ENCODE measurements at regions not wholly inside any gene's neighbourhood (a gene's known extent, or its start where the extent isn't known, plus 50 kb on each side); places are given as distances from the start of the nearest gene placed in this dataset.

DNA sequence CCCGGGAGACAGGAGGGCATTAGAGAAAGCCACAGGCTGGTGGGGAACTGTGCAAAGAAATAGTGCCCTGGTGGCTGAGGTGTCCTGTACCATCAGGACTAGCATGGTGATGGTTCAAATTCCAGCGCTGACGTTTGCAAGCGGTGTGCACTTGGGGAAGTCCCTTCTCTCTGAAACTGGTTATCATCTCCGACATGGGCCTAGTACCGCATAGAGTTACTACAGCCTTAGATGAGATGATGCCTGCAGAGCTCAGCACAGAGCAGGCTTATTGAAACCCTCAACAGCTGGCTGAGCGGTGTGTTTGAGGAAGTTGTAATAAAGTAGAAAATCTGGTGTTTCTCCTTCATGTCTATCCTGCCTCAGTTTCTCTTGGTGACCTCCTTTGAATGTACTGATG lies 136.7 kb upstream of the WSCD1 start:
- WGBS: 71% methylated on average over 7 of the region's 7 CpGs
- no peaks in the 10 kb centered on the region for H3K9me3 ChIP-seq (ENCODE audit: control insufficient read depth, low read length)
- intact Hi-C loops (cut with DNase I): no loop called here

DNA sequence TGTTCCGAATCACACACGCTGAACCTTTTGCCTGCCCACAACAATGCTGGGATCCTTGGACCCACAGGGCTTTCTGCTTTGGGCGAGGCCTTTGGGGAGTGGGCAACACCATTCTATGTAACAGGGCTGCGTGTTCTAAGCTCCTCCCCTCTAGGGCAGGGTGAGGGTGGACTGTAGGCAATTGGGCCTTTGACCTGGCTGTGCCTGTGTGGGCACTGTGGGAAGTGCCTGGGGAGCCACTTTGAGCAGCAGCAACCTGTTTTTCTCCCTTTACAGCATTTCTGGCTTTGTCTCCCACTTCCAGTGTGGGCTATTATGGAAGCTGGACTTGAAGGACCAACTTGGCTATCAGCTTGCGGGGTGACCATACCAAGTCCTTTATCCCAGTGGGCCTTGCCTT lies 128.9 kb upstream of the WSCD1 start:
- no peak overlapping the region for H3K4me3 ChIP-seq (ENCODE audit: low read length)
- WGBS: 70% methylated on average over 5 of the region's 5 CpGs

More for the DNA sequence above, 136.7 kb upstream of the WSCD1 start:
- H3K27me3 ChIP-seq (ENCODE audit: control insufficient read depth, insufficient read depth): no peaks in the 10 kb centered on the region
- ATAC-seq (no peak), DNase-seq (no peak)
- no peaks in the 10 kb centered on the region for H3K4me1 ChIP-seq (ENCODE audit: control insufficient read depth, insufficient read depth, low read length)
- no peak overlapping the region for H3K27ac ChIP-seq (ENCODE audit: low read length)
- no peak overlapping the region for H3K4me3 ChIP-seq (ENCODE audit: low read length)

DNA sequence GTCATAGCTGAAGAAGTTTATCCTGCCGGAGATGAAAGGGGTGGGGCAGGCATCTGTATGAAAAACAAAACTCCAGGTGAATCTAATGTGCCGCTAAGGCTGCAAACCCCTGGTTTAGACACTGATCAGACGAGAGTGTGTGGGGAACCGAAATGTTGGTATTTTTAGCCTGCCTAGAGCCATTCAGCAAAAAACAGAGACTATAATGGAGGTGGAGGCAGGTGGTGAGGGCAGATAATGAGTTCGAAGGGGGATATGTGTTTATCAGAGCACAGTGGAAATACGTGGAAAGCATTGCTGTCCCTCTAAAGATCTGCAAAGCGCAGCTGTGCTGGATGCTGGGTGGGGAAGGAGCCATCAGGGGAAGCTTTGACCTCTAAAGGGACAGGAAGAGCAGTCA lies 127.5 kb upstream of the WSCD1 start:
- intact Hi-C loops (cut with DNase I): no loop called here
- ATAC-seq (no peak), DNase-seq (no peak)
- Histone ChIP-seq H3K4me3 (ENCODE audit: low read length) (no peak overlapping the region), H3K9me3 (ENCODE audit: control insufficient read depth, low read length) (no peaks in the 10 kb centered on the region), H3K27me3 (ENCODE audit: control insufficient read depth, insufficient read depth) (no peaks in the 10 kb centered on the region), H3K27ac (ENCODE audit: low read length) (no peak overlapping the region), H3K4me1 (ENCODE audit: control insufficient read depth, insufficient read depth, low read length) (no peaks in the 10 kb centered on the region)
- 25% methylated on average over 7 of the region's 7 CpGs for WGBS

More for the DNA sequence above, 128.9 kb upstream of the WSCD1 start:
- Histone ChIP-seq H3K27me3 (ENCODE audit: control insufficient read depth, insufficient read depth) (no peaks in the 10 kb centered on the region), H3K9me3 (ENCODE audit: control insufficient read depth, low read length) (no peaks in the 10 kb centered on the region), H3K4me1 (ENCODE audit: control insufficient read depth, insufficient read depth, low read length) (no peaks in the 10 kb centered on the region), H3K27ac (ENCODE audit: low read length) (no peak overlapping the region)
- no peak for ATAC-seq
- DNase-seq: no peak
- intact Hi-C loops (cut with DNase I): no loop called here

DNA sequence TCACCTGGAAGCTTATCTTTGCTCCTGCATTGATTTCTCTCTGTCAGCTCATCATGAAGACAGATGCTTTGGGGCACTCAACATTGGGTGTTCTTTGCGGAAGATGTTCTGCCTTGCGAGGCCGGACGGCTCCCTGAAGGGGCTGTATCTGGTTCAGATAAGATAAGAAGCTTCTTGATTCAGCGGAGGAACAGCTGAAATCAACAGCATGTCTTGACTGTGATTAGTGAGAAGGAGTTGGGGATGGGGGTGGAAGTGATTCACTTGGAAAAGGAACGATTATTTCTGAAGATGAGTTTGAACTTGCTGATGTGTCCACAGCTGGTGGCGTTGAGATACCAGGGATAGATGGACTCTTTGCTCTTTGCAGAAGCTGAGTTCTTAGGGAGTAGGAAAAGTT lies 126.9 kb upstream of the WSCD1 start:
- WGBS: 17% methylated on average over 7 of the region's 7 CpGs
- Histone ChIP-seq H3K4me1 (ENCODE audit: control insufficient read depth, insufficient read depth, low read length) (no peaks in the 10 kb centered on the region), H3K27ac (ENCODE audit: low read length) (no peak overlapping the region), H3K4me3 (ENCODE audit: low read length) (no peak overlapping the region), H3K27me3 (ENCODE audit: control insufficient read depth, insufficient read depth) (no peaks in the 10 kb centered on the region), H3K9me3 (ENCODE audit: control insufficient read depth, low read length) (no peaks in the 10 kb centered on the region)
- ATAC-seq: no peak
- no peak for DNase-seq
- intact Hi-C loops (cut with DNase I): no loop called here

DNA sequence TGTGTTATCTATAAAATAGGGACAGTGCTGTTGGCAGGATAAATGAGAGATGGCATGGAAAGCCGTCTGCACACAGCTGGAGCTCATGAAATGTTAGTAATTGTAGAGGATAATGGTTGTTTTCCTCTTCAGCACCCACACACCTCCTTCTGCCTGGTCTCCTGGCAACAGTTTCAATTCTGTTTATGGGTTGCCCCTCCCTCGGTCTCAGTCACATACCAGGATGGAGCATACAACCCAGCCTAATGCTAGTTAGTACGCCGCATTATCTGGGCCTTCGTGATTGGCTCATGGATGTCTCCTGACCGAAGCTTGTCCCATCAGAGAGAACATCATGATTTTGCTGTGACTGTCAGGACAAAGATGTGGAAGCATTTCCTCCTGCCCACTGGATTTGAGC lies 126.2 kb upstream of the WSCD1 start:
- H3K27me3 ChIP-seq (ENCODE audit: control insufficient read depth, insufficient read depth): no peaks in the 10 kb centered on the region
- ATAC-seq: no peak
- H3K4me3 ChIP-seq (ENCODE audit: low read length): no peak overlapping the region
- WGBS: 66% methylated on average over 6 of the region's 6 CpGs
- intact Hi-C loops (cut with DNase I): no loop called here
- H3K4me1 ChIP-seq (ENCODE audit: control insufficient read depth, insufficient read depth, low read length): no peaks in the 10 kb centered on the region
- no peak overlapping the region for H3K27ac ChIP-seq (ENCODE audit: low read length)
- DNase-seq: no peak
- no peaks in the 10 kb centered on the region for H3K9me3 ChIP-seq (ENCODE audit: control insufficient read depth, low read length)

DNA sequence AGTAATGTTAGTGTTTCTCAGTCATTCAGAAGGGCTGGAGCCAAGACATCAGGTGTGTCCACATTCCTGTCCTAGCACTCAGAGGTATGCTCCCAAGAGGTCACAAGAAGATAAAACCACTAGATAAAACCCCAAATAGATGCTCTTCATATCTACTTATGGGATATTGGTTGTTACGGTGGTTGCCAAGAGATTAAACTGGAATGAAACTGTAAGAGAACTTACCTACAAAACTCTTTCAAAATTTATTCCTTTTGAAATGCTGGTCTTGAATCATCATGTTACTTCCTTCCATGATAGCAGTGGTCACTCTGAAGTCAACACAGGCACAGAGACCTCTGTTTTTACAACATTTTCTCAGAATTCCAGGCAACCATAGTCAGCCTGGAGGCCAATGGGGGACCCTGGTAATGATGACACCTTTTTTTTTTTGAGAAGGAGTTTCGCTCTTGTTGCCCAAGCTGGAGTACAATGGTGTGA lies 122.4 kb upstream of the WSCD1 start:
- Histone ChIP-seq H3K4me1 (ENCODE audit: control insufficient read depth, insufficient read depth, low read length) (no peaks in the 10 kb centered on the region), H3K27me3 (ENCODE audit: control insufficient read depth, insufficient read depth) (no peaks in the 10 kb centered on the region), H3K27ac (ENCODE audit: low read length) (no peak overlapping the region), H3K4me3 (ENCODE audit: low read length) (no peak overlapping the region), H3K9me3 (ENCODE audit: control insufficient read depth, low read length) (no peaks in the 10 kb centered on the region)
- ATAC-seq (no peak), DNase-seq (no peak)
- 73% methylated on average over 2 of the region's 2 CpGs for WGBS
- intact Hi-C loops (cut with DNase I): no loop called here

DNA sequence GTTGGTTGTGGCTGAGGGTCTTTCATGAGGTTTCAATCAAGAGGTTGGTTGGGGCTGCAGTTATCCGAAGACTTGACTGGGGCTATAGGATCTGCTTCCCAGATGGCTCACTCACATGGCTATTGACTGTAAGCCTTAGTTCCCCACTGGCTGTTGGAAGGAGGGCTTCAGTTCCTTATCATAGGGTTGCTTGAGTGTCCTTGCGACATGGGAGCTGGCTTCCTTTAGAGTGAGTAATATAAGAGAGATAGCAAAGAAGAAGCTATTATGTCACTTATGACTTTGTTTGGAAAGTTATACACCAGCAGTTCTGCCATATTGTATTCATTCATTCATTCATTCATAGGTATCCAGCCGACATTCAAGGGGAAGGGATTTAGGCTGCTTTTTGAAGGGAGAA lies 121.4 kb upstream of the WSCD1 start:
- Histone ChIP-seq H3K4me1 (ENCODE audit: control insufficient read depth, insufficient read depth, low read length) (no peaks in the 10 kb centered on the region), H3K27me3 (ENCODE audit: control insufficient read depth, insufficient read depth) (no peaks in the 10 kb centered on the region), H3K27ac (ENCODE audit: low read length) (no peak overlapping the region), H3K4me3 (ENCODE audit: low read length) (no peak overlapping the region), H3K9me3 (ENCODE audit: control insufficient read depth, low read length) (no peaks in the 10 kb centered on the region)
- 87% methylated on average over 3 of the region's 3 CpGs for WGBS
- no peak for ATAC-seq
- DNase-seq: no peak
- intact Hi-C loops (cut with DNase I): no loop called here

DNA sequence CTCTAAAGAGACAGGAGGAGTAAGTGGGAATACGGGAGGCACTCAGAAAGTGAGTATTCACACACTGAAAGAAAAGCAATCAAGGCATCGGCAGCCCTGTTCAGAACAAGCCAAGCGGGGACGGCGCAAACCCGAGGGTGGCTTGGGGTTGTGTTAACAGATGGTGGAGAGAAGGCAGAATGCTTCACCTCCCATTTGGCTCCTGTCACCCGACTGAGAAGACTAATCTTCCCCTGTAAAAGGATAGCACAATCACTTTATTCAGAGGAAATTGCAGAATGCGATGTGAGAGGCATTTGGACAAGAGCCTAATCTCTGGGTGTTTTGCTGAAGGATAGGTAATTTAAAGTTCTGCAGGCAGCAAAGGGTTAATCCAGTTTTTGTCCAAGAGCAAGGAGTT lies 119.3 kb upstream of the WSCD1 start:
- 37% methylated on average over 8 of the region's 8 CpGs for WGBS
- Histone ChIP-seq H3K4me3 (ENCODE audit: low read length) (no peak overlapping the region), H3K4me1 (ENCODE audit: control insufficient read depth, insufficient read depth, low read length) (no peaks in the 10 kb centered on the region), H3K27me3 (ENCODE audit: control insufficient read depth, insufficient read depth) (no peaks in the 10 kb centered on the region), H3K9me3 (ENCODE audit: control insufficient read depth, low read length) (no peaks in the 10 kb centered on the region), H3K27ac (ENCODE audit: low read length) (no peak overlapping the region)
- DNase-seq (no peak), ATAC-seq (no peak)
- intact Hi-C loops (cut with DNase I): no loop called here

DNA sequence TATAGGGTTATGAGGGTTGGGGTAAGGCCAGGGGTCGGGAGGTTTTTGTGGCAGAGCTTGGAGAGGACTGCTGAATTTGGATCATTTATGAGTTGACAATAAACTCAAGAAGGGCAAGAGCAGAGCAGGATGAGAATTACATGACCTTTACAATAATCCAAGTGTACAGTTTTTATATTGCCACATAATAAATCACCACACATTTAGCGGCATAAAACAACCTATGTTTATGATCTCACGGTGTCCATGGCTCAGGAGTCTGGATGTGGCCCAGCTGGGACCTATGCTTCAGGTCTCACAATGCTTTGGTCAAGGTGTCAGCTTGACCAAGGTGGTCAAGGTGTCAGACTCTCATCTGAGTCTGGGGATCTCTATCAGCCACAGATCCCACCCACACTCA lies 118.3 kb upstream of the WSCD1 start:
- ATAC-seq: no peak
- no peak for DNase-seq
- Histone ChIP-seq H3K4me1 (ENCODE audit: control insufficient read depth, insufficient read depth, low read length) (no peaks in the 10 kb centered on the region), H3K27ac (ENCODE audit: low read length) (no peak overlapping the region), H3K27me3 (ENCODE audit: control insufficient read depth, insufficient read depth) (no peaks in the 10 kb centered on the region), H3K4me3 (ENCODE audit: low read length) (no peak overlapping the region), H3K9me3 (ENCODE audit: control insufficient read depth, low read length) (no peaks in the 10 kb centered on the region)
- intact Hi-C loops (cut with DNase I): no loop called here
- WGBS: 72% methylated on average over 3 of the region's 3 CpGs

DNA sequence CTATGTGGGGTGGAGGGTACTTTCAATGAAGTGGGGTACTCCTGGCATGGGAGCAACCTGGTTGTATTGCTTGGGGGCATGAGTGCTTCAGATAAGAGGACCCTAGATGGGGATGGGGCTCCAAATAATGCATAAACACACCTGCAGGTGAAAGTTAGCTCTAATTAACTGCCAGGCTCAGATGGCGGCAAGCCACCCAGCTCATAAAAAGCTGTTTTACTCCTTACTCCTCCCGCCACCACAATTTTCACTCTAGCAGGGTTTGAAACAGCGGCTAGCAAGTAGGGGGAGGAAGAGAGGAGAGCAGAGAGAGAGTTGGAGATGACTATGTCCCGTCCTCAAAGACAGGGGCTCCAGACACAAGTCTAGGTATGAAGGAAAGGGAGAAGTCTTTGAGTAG lies 117.7 kb upstream of the WSCD1 start:
- intact Hi-C loops (cut with DNase I): no loop called here
- no peaks in the 10 kb centered on the region for H3K27me3 ChIP-seq (ENCODE audit: control insufficient read depth, insufficient read depth)
- WGBS: 88% methylated on average over 4 of the region's 4 CpGs

DNA sequence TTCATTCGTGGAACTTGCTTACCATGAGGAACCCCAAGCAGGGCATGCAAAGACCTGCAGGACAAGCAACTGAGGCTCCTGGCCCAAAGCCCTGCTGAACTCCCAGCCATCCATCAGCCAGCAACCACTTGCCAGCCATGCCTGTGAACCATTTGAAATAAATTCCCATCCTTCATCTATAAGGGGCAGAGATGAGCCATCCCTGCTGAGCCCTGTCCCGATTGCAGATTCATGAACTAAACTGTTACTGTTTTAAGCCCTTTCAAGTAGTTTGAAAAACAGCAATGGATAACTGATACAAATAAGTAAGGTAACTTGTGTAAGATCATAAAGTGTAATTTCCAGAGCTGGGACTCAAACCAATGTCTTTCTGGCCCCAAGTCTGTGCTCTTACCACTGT lies 114.4 kb upstream of the WSCD1 start:
- no peaks in the 10 kb centered on the region for H3K27me3 ChIP-seq (ENCODE audit: control insufficient read depth, insufficient read depth)
- H3K4me1 ChIP-seq (ENCODE audit: control insufficient read depth, insufficient read depth, low read length): no peaks in the 10 kb centered on the region
- no peak overlapping the region for H3K4me3 ChIP-seq (ENCODE audit: low read length)
- H3K27ac ChIP-seq (ENCODE audit: low read length): no peak overlapping the region
- ATAC-seq (no peak), DNase-seq (no peak)
- no peaks in the 10 kb centered on the region for H3K9me3 ChIP-seq (ENCODE audit: control insufficient read depth, low read length)
- 83% methylated on average over 2 of the region's 2 CpGs for WGBS
- intact Hi-C loops (cut with DNase I): no loop called here

More for the DNA sequence above, 117.7 kb upstream of the WSCD1 start:
- no peaks in the 10 kb centered on the region for H3K9me3 ChIP-seq (ENCODE audit: control insufficient read depth, low read length)
- ATAC-seq (no peak), DNase-seq (no peak)
- no peak overlapping the region for H3K4me3 ChIP-seq (ENCODE audit: low read length)
- H3K27ac ChIP-seq (ENCODE audit: low read length): no peak overlapping the region
- H3K4me1 ChIP-seq (ENCODE audit: control insufficient read depth, insufficient read depth, low read length): no peaks in the 10 kb centered on the region

DNA sequence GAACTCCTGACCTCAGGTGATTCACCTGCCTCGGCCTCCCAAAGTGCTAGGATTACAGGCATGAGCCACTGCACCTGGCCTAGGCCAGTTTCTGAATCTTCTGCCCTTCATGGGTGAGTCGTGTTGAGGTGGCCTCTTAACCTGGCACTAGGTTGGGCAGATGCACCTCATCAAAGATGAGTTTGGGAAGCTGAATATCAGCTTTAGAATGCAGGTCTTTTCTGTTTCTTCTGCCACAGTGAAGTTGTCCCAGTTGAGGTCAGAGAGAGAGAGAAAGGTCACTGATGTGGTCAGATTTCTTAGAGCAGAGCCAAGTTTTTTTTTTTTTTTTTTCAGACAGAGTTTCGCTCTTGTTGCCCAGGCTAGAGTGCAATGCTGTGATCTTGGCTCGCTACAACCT lies 111.3 kb upstream of the WSCD1 start:
- H3K27me3 ChIP-seq (ENCODE audit: control insufficient read depth, insufficient read depth): no peaks in the 10 kb centered on the region
- no peak for ATAC-seq
- intact Hi-C loops (cut with DNase I): no loop called here
- H3K9me3 ChIP-seq (ENCODE audit: control insufficient read depth, low read length): no peaks in the 10 kb centered on the region
- H3K4me1 ChIP-seq (ENCODE audit: control insufficient read depth, insufficient read depth, low read length): no peaks in the 10 kb centered on the region
- H3K27ac ChIP-seq (ENCODE audit: low read length): no peak overlapping the region
- DNase-seq: no peak
- H3K4me3 ChIP-seq (ENCODE audit: low read length): no peak overlapping the region
- WGBS: 83% methylated on average over 4 of the region's 4 CpGs
